ENCODE measurements at regions not wholly inside any gene's neighbourhood (a gene's known extent, or its start where the extent isn't known, plus 50 kb on each side); places are given as distances from the start of the nearest gene placed in this dataset.
"Not testable (repeated sequence)": the region's sequence is repeated elsewhere in the genome, so short reads cannot be mapped to it uniquely, and the experiment has no call there.

DNA sequence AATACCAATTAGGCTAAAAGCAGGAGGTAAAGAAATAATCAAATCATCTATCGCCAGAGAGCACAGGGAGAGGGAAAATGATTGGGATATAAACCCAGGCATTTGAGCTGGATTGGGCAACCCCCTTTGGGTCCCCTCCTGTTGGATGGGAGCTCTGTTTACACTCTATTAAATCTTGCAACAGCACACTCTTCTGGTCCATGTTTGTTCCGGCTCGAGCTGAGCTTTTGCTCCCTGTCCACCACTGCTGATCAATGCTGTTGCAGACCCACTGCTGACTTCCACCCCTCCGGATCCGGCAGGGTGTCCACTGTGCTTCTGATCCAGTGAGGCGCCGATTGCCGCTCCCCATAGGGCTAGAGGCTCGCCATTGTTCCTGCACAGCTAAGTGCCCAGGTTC lies 493.8 kb downstream of the MATN1 start:
- no peak for DNase-seq

DNA sequence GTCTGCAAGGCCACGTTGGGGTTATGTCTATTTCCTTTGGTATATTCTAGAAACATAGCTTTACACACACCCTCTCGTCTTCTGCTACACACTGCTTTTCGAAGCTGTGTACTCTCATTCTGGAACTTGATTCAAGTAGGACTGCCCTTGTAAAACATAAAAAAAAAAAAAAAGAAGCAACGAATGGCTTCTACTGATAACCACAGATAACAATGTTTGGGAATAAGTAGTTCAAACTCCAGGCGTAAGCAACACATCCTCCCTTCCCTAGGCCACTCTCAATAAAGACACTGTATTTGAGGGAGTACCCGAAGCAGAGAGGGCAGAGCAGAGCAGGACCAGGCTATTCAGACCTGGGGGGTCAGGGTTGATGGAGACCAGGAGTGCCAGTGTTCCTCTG lies 496.7 kb downstream of the MATN1 start:
- DNase-seq = no peak

DNA sequence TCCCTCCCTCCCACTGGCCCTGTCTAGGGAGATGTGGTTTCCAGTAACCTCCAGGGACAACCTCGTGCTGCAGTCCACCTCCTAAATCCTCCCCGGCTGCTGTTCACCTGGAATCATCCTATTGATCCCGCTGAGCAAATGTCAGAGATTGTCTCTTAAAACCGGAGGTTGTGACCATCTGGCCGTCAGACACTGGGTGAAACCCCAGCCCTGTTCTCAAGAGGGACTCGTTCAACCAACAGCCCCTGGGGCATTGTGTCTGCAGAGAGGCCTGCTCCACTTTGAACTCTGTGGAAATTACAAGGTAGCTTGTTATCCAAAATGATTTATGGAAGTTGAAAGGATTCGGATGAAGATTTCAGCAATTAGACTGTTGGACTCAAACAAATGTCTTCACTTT lies 498.0 kb downstream of the MATN1 start:
- DNase-seq = no peak

DNA sequence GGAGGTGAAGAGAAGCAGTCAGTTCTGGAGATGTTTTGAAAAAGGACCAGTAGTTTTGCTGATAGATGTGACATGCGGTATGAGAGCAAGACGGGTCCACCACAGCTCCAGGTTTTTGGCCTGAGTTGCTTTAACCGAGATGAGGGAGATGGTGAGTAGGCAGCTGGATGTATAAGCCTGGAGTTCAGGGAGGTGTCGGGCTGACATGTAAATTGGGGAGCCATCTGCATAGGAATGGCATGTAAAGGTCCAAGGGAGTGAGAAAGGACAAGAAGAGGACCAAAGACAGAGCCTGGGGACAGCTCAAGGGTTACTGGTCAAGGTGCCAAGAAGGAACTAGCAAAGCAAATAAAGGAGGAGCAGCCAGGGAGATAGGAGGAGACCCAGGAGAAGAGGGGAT lies 503.7 kb downstream of the MATN1 start:
- DNase-seq = no peak

DNA sequence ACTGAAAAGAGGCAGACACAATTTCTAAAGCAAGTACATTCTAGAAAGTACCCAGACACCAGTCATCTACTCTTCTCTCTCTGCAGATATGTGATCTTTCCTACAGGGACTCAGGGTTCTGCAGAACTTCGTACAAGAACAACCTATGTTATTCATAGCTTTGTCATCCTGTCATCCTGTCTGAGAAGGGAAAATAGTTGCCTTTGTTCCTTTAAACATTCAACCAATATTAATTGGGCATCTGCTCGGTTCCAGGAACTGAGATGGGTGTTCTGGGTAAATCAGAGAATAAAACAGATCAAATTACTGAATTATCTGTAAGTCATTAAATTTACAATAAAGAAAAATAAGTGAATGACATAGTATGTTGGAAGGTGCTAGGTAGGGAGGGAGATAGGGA lies 504.9 kb downstream of the MATN1 start:
- DNase-seq = no peak

DNA sequence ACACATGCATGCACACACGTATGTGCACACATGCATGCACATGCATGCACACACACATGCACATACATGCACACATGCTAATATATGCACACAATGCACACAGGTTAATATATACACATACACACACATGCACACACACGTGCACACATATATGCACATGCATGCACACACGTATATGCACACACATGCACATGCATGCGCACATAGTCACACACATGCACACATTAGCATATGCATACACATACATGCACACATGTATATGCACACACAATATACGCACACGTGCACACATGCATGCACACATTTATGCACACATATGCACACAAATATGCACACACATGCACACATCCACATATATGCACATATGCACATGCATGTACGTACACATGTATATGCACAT lies 506.8 kb downstream of the MATN1 start:
- DNase-seq = no peak

DNA sequence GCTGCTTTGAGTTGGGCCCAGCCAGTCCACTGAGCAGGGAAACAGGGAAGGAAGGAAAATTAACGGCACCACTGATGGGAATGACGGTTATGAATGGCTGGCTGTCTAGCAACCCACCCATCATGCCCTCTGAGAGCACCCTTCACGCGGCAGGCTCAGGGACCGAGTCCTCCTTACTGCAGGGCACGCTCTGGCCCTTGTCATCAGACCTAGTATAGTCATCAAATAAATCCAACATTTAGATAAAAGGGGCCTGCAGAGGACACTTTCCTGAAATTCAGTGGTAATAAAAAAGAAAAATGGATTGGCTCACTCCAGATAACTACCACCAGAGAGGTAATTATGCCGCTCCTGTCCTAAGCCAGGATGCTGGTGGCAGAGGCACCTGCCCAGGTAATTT lies 509.4 kb downstream of the MATN1 start:
- DNase-seq = no peak

DNA sequence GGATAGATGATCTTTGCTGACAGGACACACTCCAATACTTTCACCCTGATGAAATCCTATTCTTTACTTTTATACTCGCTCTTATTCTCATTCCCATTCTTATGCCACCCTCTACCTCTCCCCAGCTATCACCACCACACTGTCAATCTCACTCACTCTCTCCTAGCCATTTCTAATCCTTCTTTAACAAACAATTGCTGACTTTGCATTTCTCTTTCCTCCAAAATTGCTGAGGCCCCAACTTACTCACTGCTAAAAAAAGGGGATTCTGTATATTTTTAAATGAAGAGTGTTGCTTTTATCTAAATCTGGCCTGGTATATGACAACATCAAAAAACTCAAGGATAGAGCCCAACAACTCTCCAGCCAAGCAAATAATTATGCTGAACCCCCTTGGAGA lies 515.4 kb downstream of the MATN1 start:
- DNase-seq = not testable (repeated sequence)

DNA sequence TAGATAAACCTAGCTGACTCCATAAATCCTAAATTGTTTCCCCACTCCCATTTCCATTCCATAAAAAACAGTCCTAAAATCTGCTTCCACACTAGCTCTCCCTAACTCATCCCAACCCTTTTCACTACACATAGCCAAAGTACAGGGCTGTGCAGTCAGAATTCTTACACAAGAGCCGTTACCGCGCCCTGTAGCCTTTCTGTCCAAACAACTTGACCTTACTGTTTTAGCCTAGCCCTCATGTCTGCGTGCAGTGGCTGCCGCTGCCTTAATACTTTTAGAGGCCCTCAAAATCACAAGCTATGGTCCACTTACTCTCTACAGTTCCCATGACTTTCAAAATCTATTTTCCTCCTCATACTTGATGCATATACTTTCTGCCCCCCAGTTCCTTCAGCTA lies 516.8 kb downstream of the MATN1 start:
- DNase-seq = not testable (repeated sequence)

DNA sequence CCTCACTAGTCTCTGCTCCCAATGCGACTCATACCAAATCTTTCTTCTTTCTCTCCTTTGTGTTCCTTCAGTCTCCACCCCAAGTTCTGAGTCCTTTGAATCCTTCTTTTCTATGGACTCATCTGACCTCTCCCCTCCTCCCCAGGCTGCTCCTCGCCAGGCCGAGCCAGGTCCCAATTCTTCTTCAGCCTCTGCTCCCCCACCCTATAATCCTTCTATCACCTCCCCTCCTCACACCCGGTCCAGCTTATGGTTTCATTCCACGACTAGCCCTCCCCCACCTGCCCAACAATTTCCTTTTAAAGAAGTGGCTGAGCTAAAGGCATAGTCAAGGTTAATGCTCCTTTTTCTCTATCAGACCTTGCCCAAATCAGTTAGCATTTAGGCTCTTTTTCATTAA lies 518.5 kb downstream of the MATN1 start:
- DNase-seq = not testable (repeated sequence)

DNA sequence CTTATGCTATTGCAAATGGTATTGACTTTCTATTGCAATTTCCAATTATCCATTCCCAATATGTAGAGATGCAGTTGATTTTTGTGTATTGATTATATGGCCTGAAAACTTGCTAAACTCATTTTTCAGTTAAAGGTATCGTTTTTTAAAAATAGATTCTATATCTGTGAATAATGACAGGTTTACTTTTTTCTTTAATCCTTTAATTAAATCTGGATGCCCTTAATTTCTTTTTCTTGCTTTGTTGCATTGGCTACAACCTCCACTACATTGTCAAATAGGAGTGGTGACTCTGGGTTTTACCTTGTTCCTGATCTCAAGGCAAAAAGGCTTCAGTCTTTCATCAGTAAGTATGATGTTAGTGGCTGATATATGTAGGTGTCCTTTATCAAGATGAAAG lies 522.4 kb downstream of the MATN1 start:
- DNase-seq = no peak

DNA sequence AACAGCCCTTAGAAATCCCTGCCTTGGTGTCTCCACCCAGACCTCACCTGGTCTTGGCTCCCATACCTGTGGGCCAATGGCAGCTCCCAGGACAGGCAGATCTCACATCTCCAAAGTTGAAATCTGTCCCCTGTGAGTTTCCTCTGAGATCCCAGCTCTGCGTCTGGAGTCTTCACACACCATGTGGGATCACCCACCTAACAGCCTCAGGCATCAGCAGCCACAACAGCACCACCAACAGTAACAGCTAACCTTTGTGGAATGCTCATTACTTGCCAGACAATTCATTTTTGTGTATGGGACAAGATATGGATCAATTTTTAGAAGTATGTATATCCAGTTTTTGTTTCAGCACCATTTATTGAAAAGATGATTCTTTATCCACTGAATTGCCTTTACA lies 523.2 kb downstream of the MATN1 start:
- DNase-seq = no peak

DNA sequence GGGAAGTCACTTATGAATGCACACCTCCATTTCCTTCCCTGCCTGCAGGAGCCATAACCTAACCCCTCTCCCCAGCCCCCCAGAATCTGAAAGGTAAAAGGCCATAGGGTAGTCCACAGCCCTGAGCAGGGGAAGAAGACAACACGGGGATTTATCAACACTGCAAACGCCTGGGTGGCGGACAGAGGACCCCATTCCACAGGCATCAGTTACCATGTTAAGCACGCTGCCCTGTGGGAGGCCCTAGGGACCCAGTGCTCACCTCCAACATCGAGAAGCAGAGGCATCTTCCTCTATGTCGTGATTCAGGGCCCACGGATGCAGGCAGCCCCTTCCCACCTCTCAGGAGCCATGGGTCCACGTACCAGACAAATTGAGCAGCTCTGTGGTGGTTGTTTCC lies 523.8 kb downstream of the MATN1 start:
- no peak for DNase-seq

DNA sequence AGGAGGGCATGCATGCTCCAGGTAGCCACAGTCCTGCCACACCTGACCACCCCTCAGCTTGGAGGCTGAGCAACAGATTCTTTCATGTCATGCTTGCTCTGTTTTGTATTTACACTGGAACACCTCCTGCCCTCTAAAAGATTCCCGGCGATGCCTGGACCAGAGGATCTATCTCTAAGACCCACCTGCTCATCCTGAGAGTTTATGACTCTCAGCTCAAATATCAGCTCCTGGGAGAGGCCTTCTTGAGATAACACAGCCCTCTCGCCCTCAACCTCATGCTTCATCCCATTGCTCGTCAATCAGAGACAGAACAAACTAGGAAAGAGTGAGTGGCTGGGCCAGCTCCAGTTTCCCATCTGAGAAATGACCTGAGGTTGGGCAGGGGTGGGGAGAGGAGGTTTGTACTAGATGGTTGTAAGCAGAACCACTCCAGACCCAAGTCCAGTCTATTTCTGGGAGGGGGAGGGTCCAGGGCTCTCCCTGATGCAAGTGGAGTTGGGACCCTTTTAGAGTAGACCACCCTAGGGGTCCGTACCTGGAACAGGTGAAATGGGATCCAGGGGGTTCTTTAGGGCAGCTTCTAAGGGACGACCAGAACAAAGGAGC lies 524.5 kb downstream of the MATN1 start:
- no peak for DNase-seq

DNA sequence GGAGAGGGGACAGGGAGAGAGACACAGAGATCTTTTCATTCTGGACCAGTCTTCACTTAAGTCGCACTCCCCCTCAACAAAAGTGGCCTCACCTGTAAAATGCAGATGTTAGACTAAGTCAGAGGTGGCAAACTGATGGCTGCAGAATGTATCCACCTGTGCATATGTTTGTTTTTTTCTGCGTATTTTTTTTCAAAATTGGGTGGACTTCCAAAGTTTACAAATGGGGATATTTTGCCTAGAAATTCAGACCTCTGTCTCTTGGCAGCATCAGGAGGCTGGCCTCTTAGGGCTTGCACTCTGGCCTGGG lies 525.0 kb downstream of the MATN1 start:
- no peak for DNase-seq

DNA sequence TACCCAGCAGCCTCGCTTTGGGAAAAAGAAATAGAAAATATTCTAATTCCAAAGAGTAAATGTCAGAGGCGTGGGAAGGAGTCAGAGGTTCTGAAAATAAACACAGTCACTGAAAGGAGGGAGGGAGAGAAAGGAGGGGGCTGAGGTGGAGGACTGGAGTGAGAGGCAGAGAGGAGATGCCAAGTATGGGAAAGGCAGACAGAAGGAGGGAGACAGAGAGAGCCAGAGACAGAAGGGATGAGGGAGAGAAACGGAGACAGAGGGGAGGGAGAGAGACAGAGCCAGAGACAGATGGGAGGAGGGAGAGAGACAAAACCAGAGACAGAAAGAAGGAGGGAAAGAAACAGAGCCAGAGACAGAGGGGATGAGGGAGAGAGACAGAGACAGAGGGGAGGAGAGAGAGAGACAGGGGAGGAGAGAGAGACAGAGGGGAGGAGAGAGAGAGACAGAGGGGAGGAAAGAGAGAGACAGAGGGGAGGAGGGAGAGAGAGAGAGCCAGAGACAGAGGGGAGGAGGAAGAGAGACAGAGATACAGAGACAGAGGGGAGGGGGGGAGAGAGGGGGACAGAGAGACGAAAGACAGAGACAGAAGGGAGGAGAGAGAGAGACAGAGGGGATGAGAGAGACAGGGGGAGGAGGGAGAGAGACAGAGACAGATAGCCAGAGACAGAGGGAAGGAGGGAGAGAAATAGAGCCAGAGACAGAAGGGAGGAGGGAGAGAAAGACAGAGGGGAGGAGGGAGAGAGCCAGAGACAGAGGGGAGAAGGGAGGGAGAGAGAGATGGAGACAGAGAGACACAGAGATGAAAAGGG lies 525.5 kb downstream of the MATN1 start:
- DNase-seq = no peak

DNA sequence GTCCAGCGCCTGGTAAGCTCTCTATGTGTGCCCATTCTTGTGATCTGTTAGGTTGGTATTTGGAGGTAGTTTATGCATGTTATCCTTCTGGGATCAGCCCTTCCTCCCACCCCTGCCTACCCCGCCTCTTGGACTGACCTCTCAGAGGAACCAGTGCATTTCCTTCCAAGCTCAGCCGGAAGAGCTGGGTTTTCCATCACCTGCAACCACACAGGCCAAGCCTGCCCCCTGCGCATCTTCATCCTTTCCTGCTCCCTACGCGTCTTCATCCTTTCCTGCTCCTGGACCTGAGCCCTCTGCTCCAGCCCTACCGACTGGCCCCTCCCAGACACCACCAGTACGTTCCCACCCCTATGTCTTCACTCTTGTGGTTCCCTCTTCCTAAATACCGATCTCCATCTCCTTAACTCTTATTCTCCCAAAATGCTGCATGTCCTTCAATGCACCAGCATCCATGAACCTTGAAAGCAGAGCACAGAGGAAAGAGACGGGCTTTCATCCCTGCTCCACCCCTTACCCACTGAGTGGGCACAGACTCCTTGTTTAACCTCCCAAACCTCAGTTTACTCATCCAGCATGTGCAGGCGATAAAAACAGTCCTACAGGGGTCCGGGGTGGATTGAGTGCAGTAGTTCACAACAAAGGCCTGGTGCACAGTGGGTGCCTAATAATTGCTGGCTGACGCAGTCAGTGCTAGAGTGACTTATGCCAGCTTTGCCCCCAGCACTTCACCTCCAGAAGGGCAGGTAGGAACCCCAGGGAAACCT lies 526.3 kb downstream of the MATN1 start:
- DNase-seq = no peak

DNA sequence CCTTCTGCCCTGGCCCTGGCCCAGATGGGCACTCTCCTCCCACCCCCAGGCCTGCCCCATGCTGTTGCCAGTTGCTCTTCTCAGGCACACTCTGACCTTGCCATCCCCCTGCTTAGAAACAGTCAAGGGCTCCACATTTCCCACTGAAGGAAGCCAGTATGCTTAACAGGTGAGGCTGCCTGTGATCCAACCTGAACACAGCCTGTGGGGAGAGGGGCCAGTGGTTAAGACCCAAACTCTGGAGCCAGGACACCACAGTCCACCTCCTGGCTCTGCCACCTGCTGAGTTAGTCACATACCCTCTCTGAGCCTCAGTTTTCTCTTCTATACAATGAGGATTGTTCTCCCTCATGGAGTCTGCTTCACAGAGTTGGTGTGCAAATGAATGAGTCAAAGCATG lies 526.9 kb downstream of the MATN1 start:
- DNase-seq = no peak

DNA sequence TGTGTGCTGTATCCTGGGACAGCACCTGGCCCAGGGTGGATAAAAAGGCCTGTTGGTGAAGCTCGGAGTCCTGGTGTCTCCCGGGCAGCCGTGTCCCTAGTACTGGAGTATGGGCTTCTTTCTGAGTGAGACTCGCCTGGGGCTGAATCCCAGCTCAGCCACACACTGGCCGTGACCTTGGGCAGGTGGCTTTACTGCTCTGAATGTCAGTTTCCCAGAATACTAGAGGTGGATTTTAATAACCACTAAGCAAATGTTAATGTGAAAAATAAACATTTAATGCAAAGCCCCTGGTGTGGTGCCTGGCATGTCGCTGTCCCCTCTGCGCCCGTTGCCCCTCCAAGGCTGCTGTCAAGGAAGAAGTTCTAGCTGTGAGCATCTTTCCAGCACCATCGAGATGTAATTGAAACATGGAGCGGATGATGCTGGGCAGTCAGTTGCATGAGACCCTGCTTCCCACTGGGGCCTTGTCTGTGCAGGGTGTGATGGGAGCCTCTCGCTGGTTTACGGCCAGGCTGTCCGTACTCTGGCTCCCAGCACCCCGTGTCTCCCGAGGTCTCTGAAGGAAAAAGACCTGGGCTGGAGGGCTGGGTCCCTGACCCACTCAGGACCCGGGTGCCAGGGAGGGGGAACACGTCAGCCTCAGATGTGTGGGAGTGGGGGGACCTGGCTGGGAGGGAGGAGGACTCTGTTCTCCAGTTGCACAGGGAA lies 527.8 kb downstream of the MATN1 start:
- no peak for DNase-seq

DNA sequence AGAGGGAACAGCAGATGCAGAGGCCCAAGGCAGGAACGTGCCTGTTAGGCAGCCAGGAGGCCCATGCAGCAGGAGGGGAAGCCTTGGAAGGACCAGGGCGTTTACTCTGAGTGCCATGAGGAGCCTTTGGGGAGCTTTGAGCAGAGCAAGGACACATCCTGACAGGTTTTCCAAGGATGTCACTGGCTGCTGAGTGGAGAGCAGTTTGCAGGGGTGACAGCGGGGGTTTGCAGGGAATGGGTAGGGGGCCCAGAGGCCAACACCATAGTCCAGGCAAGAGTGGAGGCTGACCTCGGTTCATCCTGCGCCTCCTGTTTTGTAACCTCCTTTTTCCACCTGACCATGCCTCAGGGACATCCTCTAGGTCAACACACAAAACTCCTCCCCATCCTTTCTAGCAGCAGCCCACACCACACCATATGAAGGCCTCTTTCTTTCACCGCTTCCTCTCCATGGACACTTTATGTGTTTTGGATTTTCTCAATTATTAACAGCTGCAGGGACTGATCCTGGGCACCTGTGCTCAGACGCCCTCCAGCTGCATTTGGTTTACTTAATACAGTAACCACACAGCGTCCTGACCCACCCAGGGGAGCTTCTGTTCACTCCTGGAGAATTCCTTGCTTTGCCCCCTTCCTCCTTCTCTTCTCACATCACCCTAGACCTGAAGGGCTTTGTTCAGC lies 528.5 kb downstream of the MATN1 start:
- DNase-seq = no peak

DNA sequence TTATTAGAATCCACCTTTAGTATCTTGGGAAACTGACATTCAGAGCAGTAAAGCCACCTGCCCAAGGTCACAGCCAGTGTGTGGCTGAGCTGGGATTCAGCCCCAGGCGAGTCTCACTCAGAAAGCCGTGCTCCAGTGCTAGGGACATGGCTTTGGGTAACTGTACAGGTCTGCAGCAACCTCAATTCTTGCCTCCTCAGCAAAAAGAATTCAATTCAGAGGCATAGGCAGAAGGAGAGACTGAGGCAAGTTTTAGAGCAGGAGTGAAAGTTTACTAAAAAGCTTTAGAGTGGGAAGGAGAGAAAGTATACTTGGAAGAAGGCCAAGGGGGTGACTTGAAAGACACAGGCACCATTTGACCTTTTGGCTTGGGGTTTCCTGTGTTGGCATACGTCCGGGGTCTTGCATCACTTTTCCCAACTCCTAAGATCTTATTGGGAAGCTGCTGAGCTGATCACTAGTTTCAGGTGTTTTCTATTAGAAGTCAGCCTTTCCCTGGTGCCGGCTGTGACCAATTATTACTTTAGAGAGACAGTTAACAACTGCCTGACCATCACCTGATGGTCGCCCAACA lies 529.3 kb downstream of the MATN1 start:
- DNase-seq = no peak

DNA sequence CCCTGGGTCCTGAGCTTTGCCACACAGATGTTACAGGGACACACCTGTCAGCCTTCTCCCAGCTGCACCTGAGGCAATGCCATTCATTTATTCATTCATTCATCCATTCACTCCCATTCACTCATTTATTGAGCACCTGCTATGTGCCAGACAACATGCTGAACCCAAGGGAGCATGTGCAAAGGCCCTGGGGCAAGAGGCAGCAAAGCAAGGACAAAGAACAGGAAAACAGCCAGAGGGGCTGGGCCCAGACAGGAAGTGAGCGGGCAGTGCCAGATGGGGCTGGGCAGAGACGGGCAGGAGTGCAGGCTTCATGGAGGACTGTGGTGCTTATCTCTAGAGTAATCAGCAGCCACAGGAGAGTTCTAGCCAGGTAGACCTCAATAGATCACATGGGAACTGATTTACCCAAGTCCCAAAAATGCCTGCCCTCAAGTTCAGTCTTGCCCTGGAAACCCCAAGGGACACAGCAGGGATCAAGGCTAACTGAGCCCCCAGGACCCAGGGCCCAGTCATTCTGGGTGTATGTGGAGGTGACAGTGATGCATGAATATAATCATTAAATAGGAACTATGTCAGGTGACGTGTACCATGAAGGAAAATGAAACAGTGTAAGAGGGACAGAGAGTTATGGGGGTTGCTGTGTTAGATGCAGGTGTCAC lies 530.3 kb downstream of the MATN1 start:
- no peak for DNase-seq
